ENCODE measurements at regions not wholly inside any gene's neighbourhood (a gene's known extent, or its start where the extent isn't known, plus 50 kb on each side); places are given as distances from the start of the nearest gene placed in this dataset.

DNA sequence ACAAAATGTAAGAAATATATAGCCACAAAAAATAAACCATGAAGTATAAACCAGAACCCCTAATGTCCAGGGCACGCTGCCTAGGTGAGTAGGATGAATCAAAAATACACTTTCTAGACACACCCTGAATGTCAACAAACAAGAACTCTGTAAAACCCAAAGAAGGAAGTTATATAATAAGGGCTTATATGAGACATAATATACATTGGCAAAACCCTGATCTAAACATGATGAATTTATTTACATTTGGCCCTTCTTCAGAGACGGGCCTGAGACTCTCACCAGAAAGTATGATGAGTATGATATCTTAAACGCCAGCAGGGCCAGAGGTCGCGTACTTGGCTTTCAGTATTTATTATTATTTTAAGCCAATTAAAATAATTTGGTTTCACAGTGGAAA, 125.1 kb upstream of the FST start:
- Histone ChIP-seq H3K27me3 (no peaks in the 10 kb centered on the region), H3K9me3 (no peaks in the 10 kb centered on the region), H3K4me1 (peaks cover 0 to under 1% of the 10 kb centered on the region in 2 donors), H3K27ac (no peak overlapping the region), H3K36me3 (no peaks in the 10 kb centered on the region), H3K4me3 (replicated peaks in 1 of 3) (no peak overlapping the region)
- intact Hi-C loops (cut with DNase I) = no loop called here
- TF ChIP-seq POLR2A (IDR thresholded peaks at IDR 0.05) (no peak), CTCF (IDR thresholded peaks at IDR 0.05) (no peak)
- 59 to 76% methylated on average over 5 of the region's 5 CpGs for WGBS, 2 donors
- DNase-seq = no peak

DNA sequence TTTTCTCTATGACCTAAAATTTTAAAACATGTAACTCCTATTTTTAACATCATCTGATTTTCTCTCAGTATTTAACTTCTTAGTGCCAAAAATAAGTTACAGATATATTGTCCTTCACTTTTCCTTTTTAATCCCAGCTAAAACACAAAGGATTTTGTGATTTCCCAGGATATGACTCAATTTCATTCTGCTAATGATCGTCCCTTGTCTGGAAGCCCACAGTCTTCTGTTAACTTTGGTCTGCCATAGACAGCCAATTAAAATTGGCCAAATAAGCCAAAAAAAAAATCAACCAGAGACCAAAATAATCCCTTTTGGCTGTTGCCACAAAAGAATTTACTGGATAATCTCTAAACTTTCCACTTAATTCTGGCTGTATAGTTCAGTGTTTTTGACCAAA, 124.5 kb upstream of the FST start:
- intact Hi-C loops (cut with DNase I) = no loop called here
- DNase-seq = no peak
- no peaks in the 10 kb centered on the region for H3K9me3 ChIP-seq
- TF ChIP-seq POLR2A (IDR thresholded peaks at IDR 0.05) (no peak), CTCF (IDR thresholded peaks at IDR 0.05) (no peak)
- 66 to 84% methylated on average over 1 of the region's 1 CpG for WGBS, 2 donors
- no peaks in the 10 kb centered on the region for H3K36me3 ChIP-seq
- H3K4me1 ChIP-seq = peaks cover 0 to 6% of the 10 kb centered on the region in 2 donors
- no peak overlapping the region for H3K27ac ChIP-seq
- H3K4me3 ChIP-seq (replicated peaks in 1 of 3) = no peak overlapping the region
- no peaks in the 10 kb centered on the region for H3K27me3 ChIP-seq

DNA sequence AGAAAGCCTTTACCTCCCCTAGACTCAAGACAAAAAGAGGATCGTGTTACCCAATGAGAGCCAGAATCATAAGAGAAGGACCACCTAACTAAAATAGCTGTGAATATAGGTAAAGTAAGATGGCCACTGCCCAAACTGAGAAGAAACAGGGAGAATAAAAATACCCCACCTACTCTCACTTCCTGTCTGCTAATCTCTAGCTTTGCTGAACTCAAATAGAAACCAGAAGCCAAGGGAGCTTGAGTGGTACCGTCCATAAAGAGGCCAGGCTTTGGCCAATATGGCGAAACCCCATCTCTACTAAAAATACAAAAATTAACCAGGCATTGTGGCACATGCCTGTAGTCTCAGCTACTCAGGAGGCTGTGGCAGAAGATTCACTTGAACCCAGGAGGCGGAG, 123.0 kb upstream of the FST start:
- H3K9me3 ChIP-seq = no peaks in the 10 kb centered on the region
- no peaks in the 10 kb centered on the region for H3K36me3 ChIP-seq
- no peak overlapping the region for H3K27ac ChIP-seq
- TF ChIP-seq POLR2A (IDR thresholded peaks at IDR 0.05) (no peak), CTCF (IDR thresholded peaks at IDR 0.05) (no peak)
- WGBS, 2 donors = 88 to 89% methylated on average over 4 of the region's 4 CpGs
- intact Hi-C loops (cut with DNase I) = no loop called here
- H3K4me3 ChIP-seq (replicated peaks in 1 of 3) = no peak overlapping the region
- H3K27me3 ChIP-seq = no peaks in the 10 kb centered on the region
- DNase-seq = no peak
- H3K4me1 ChIP-seq = peaks cover 0 to 6% of the 10 kb centered on the region in 2 donors

GRCh38 chr5:53358794-53359193, 121.6 kb upstream of the FST start:
- Histone ChIP-seq H3K4me3 (replicated peaks in 1 of 3) (no peak overlapping the region), H3K36me3 (no peaks in the 10 kb centered on the region), H3K27ac (no peak overlapping the region), H3K9me3 (no peaks in the 10 kb centered on the region), H3K4me1 (peaks cover 0 to 6% of the 10 kb centered on the region in 2 donors), H3K27me3 (no peaks in the 10 kb centered on the region)
- intact Hi-C loops (cut with DNase I) = no loop called here
- no peak for TF ChIP-seq POLR2A (IDR thresholded peaks at IDR 0.05)
- TF ChIP-seq CTCF (IDR thresholded peaks at IDR 0.05) = no peak
- 67 to 78% methylated on average over 2 of the region's 2 CpGs for WGBS, 2 donors
- DNase-seq = no peak

- Histone ChIP-seq H3K36me3 (no peaks in the 10 kb centered on the region), H3K9me3 (no peaks in the 10 kb centered on the region), H3K27me3 (no peaks in the 10 kb centered on the region), H3K4me3 (replicated peaks in 1 of 3) (no peak overlapping the region), H3K27ac (peak overlapping the region in 1 of 3 donors; percentile 34), H3K4me1 (peaks cover 0 to 6% of the 10 kb centered on the region in 2 donors)
- no peak for DNase-seq
- intact Hi-C loops (cut with DNase I) = no loop called here
- TF ChIP-seq CTCF (IDR thresholded peaks at IDR 0.05) = no peak
- TF ChIP-seq POLR2A (IDR thresholded peaks at IDR 0.05) = no peak
- WGBS, 2 donors = 34 to 48% methylated on average over 4 of the region's 4 CpGs
Measured at GRCh38 chr5:53359916-53360517, 120.4 kb upstream of the FST start.
